IPS-NIHi7 (cell line): ENCODE measurements at regions not wholly inside any gene's neighbourhood (a gene's known extent, or its start where the extent isn't known, plus 50 kb on each side); places are given as distances from the start of the nearest gene placed in this dataset.

Experiments
- DNase-seq: peaks from one replicate; pipeline ENCODE4 v3.0.0; 2012; ENCODE audit warnings: mixed read lengths; ENCODE audit errors: extremely low spot score

GRCh38 chr6:23222724-23223123 is 653.4 kb downstream of the HDGFL1 start:
- no peak for DNase-seq

- DNase-seq: no peak
These were observed 655.2 kb downstream of the HDGFL1 start for GRCh38 chr6:23224540-23224939.

- no peak for DNase-seq
These were observed 659.2 kb downstream of the HDGFL1 start for GRCh38 chr6:23228439-23229024.

GRCh38 chr6:23243854-23244253 is 674.5 kb downstream of the HDGFL1 start:
- no peak for DNase-seq

- no peak for DNase-seq
These were observed 674.9 kb downstream of the HDGFL1 start for GRCh38 chr6:23244300-23244699.

- DNase-seq: no peak
These were observed 676.2 kb downstream of the HDGFL1 start for GRCh38 chr6:23245572-23245971.

- no peak for DNase-seq
These were observed 677.5 kb downstream of the HDGFL1 start for GRCh38 chr6:23246896-23247295.

GRCh38 chr6:23250556-23250955 is 681.2 kb downstream of the HDGFL1 start:
- DNase-seq: no peak

- no peak for DNase-seq
These were observed 693.5 kb downstream of the HDGFL1 start for GRCh38 chr6:23262864-23263263.

- no peak for DNase-seq
These were observed 695.9 kb downstream of the HDGFL1 start for GRCh38 chr6:23265270-23265669.

GRCh38 chr6:23266536-23266935 is 697.2 kb downstream of the HDGFL1 start:
- no peak for DNase-seq

GRCh38 chr6:23267651-23268050 is 698.3 kb downstream of the HDGFL1 start:
- DNase-seq: no peak

- DNase-seq: no peak
These were observed 699.0 kb downstream of the HDGFL1 start for GRCh38 chr6:23268348-23268747.

- no peak for DNase-seq
These were observed 700.1 kb downstream of the HDGFL1 start for GRCh38 chr6:23269436-23269835.

GRCh38 chr6:23272536-23272935 is 703.2 kb downstream of the HDGFL1 start:
- no peak for DNase-seq

GRCh38 chr6:23277521-23278179 is 708.3 kb downstream of the HDGFL1 start:
- no peak for DNase-seq

GRCh38 chr6:23278180-23278532 is 708.8 kb downstream of the HDGFL1 start:
- no peak for DNase-seq

GRCh38 chr6:23280437-23280836 is 711.1 kb downstream of the HDGFL1 start:
- DNase-seq: no peak

- DNase-seq: no peak
These were observed 713.1 kb downstream of the HDGFL1 start for GRCh38 chr6:23282252-23283021.

- no peak for DNase-seq
These were observed 724.3 kb downstream of the HDGFL1 start for GRCh38 chr6:23293653-23294052.

- no peak for DNase-seq
These were observed 732.2 kb downstream of the HDGFL1 start for GRCh38 chr6:23301556-23301955.

- no peak for DNase-seq
These were observed 733.1 kb downstream of the HDGFL1 start for GRCh38 chr6:23302514-23302913.

- DNase-seq: no peak
These were observed 736.1 kb downstream of the HDGFL1 start for GRCh38 chr6:23305325-23305943.
